ENCODE measurements at regions not wholly inside any gene's neighbourhood (a gene's known extent, or its start where the extent isn't known, plus 50 kb on each side); places are given as distances from the start of the nearest gene placed in this dataset.

DNA sequence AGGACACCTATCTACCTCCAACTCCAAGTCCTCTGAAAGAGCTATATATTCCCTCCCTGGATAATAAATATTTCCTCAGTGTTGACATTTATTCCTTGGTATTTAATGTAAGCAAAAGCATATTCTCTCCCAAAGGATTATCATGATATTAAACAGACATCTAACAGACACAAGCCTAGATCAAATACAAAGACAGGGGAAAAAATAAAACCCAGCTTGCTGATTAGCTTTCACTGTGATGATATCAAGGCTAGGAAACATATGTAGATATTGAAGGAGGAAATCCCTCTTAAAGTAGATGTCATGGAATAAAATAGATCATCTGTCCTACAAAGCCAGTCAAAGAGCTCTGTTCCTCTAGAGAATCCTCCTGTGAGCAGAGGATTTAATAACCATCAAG, 95.2 kb downstream of the CRPPA start:
- H4K91ac ChIP-seq (ENCODE audit: low read length), result no peak overlapping the region
- H3K4me3 ChIP-seq (ENCODE audit: insufficient read depth in 1 of 2, low read depth in 1 of 2, low read length in 2 of 2), result no peak overlapping the region
- no peak overlapping the region for H3K4ac ChIP-seq (ENCODE audit: low read depth in 1 of 2, low read length in 2 of 2)
- H3K9ac ChIP-seq (ENCODE audit: low read length), result no peak overlapping the region
- H2BK15ac ChIP-seq (ENCODE audit: low read depth, poor library complexity, severe bottlenecking), result no peak overlapping the region
- peaks cover 3% of the 10 kb centered on the region for H3K9me3 ChIP-seq (ENCODE audit: control insufficient read depth, low read length)
- no peak overlapping the region for H2BK5ac ChIP-seq (ENCODE audit: low read depth, low read length, poor library complexity, severe bottlenecking)
- no peak overlapping the region for H2BK12ac ChIP-seq (ENCODE audit: low read length in 2 of 2)
- H3K4me2 ChIP-seq (ENCODE audit: low read length, poor library complexity, severe bottlenecking), result no peak overlapping the region
- no peak overlapping the region for H3K27ac ChIP-seq (ENCODE audit: low read length, poor library complexity, severe bottlenecking)
- no peaks in the 10 kb centered on the region for H3K4me1 ChIP-seq (ENCODE audit: control insufficient read depth, insufficient read depth, low read depth, low read length)
- H3K14ac ChIP-seq (ENCODE audit: low read length in 2 of 2), result no peak overlapping the region
- no peak overlapping the region for H4K8ac ChIP-seq (ENCODE audit: low read length)
- DNase-seq, result no peak
- no peaks in the 10 kb centered on the region for H3K79me1 ChIP-seq (replicated peaks; ENCODE audit: low read length, poor library complexity, severe bottlenecking)
- H2AK5ac ChIP-seq (ENCODE audit: low read length, severe bottlenecking), result no peak overlapping the region
- H2BK120ac ChIP-seq (ENCODE audit: low read depth, low read length), result no peak overlapping the region
- no peak overlapping the region for H2AFZ ChIP-seq (ENCODE audit: low read depth, low read length)
- H3K23ac ChIP-seq (ENCODE audit: low read length in 2 of 2), result no peak overlapping the region
- no peak overlapping the region for H3K18ac ChIP-seq (ENCODE audit: low read depth in 1 of 2, low read length in 2 of 2)
- no peaks in the 10 kb centered on the region for H3K27me3 ChIP-seq (ENCODE audit: control insufficient read depth in 1 of 2, insufficient read depth in 1 of 2, low read length in 2 of 2)
- no peaks in the 10 kb centered on the region for H3K36me3 ChIP-seq (ENCODE audit: control insufficient read depth in 1 of 2, insufficient read depth in 2 of 2, low read depth in 1 of 2, low read length in 2 of 2)

GRCh38 chr7:16323313-16323712, 98.0 kb downstream of the CRPPA start:
- Histone ChIP-seq H3K4me2 (ENCODE audit: low read length, poor library complexity, severe bottlenecking) (no peak overlapping the region), H3K14ac (ENCODE audit: low read length in 2 of 2) (no peak overlapping the region), H3K4me3 (ENCODE audit: insufficient read depth in 1 of 2, low read depth in 1 of 2, low read length in 2 of 2) (no peak overlapping the region), H3K23ac (ENCODE audit: low read length in 2 of 2) (no peak overlapping the region), H2BK120ac (ENCODE audit: low read depth, low read length) (no peak overlapping the region), H3K79me1 (replicated peaks; ENCODE audit: low read length, poor library complexity, severe bottlenecking) (no peaks in the 10 kb centered on the region), H2BK15ac (ENCODE audit: low read depth, poor library complexity, severe bottlenecking) (no peak overlapping the region), H4K91ac (ENCODE audit: low read length) (no peak overlapping the region), H2BK5ac (ENCODE audit: low read depth, low read length, poor library complexity, severe bottlenecking) (no peak overlapping the region), H3K4ac (ENCODE audit: low read depth in 1 of 2, low read length in 2 of 2) (no peak overlapping the region), H3K36me3 (ENCODE audit: control insufficient read depth in 1 of 2, insufficient read depth in 2 of 2, low read depth in 1 of 2, low read length in 2 of 2) (no peaks in the 10 kb centered on the region), H4K8ac (ENCODE audit: low read length) (no peak overlapping the region), H3K9ac (ENCODE audit: low read length) (no peak overlapping the region), H3K18ac (ENCODE audit: low read depth in 1 of 2, low read length in 2 of 2) (no peak overlapping the region), H3K9me3 (ENCODE audit: control insufficient read depth, low read length) (peaks cover 3% of the 10 kb centered on the region), H2BK12ac (ENCODE audit: low read length in 2 of 2) (no peak overlapping the region), H2AFZ (ENCODE audit: low read depth, low read length) (no peak overlapping the region), H3K4me1 (ENCODE audit: control insufficient read depth, insufficient read depth, low read depth, low read length) (no peaks in the 10 kb centered on the region), H3K27ac (ENCODE audit: low read length, poor library complexity, severe bottlenecking) (no peak overlapping the region), H3K27me3 (ENCODE audit: control insufficient read depth in 1 of 2, insufficient read depth in 1 of 2, low read length in 2 of 2) (no peaks in the 10 kb centered on the region), H2AK5ac (ENCODE audit: low read length, severe bottlenecking) (no peak overlapping the region)
- no peak for DNase-seq
- 100% methylated on average over 1 of the region's 1 CpG for WGBS

DNA sequence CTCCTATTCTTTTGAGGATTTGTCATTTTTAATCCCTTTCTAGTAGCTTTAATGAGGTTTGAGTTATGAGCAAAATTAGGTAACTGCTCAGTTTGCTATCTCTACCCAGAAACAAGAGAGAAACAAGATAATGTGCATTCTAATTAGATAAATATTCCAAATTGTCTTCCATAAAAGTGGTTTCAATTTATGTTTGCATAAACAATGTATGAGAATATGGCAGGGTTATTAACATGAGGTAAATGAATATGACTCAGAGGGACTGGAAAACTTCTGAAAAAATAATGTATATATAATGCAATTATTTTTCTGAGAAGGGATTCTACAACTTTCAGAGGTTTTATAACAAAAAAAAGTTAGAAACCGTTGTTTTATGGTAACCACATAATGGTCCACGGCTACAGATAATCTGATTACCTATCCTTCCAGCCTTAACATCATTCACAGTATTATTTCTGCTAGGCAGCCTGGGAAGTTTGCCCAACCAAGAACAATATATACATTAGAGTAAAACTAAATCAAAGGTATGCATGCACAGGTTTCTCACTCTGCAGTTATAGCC, 101.2 kb downstream of the CRPPA start:
- Histone ChIP-seq H3K18ac (ENCODE audit: low read depth in 1 of 2, low read length in 2 of 2) (no peak overlapping the region), H3K27ac (ENCODE audit: low read length, poor library complexity, severe bottlenecking) (no peak overlapping the region), H4K91ac (ENCODE audit: low read length) (no peak overlapping the region), H3K27me3 (ENCODE audit: control insufficient read depth in 1 of 2, insufficient read depth in 1 of 2, low read length in 2 of 2) (no peaks in the 10 kb centered on the region), H3K9me3 (ENCODE audit: control insufficient read depth, low read length) (peaks cover 3% of the 10 kb centered on the region), H3K36me3 (ENCODE audit: control insufficient read depth in 1 of 2, insufficient read depth in 2 of 2, low read depth in 1 of 2, low read length in 2 of 2) (no peaks in the 10 kb centered on the region), H2AFZ (ENCODE audit: low read depth, low read length) (no peak overlapping the region), H3K4ac (ENCODE audit: low read depth in 1 of 2, low read length in 2 of 2) (no peak overlapping the region), H3K9ac (ENCODE audit: low read length) (no peak overlapping the region), H2BK120ac (ENCODE audit: low read depth, low read length) (no peak overlapping the region), H3K4me1 (ENCODE audit: control insufficient read depth, insufficient read depth, low read depth, low read length) (no peaks in the 10 kb centered on the region), H2AK5ac (ENCODE audit: low read length, severe bottlenecking) (no peak overlapping the region), H3K79me1 (replicated peaks; ENCODE audit: low read length, poor library complexity, severe bottlenecking) (no peaks in the 10 kb centered on the region), H2BK12ac (ENCODE audit: low read length in 2 of 2) (no peak overlapping the region), H3K4me2 (ENCODE audit: low read length, poor library complexity, severe bottlenecking) (no peak overlapping the region), H3K14ac (ENCODE audit: low read length in 2 of 2) (no peak overlapping the region), H2BK5ac (ENCODE audit: low read depth, low read length, poor library complexity, severe bottlenecking) (no peak overlapping the region), H3K23ac (ENCODE audit: low read length in 2 of 2) (no peak overlapping the region), H2BK15ac (ENCODE audit: low read depth, poor library complexity, severe bottlenecking) (no peak overlapping the region), H3K4me3 (ENCODE audit: insufficient read depth in 1 of 2, low read depth in 1 of 2, low read length in 2 of 2) (no peak overlapping the region), H4K8ac (ENCODE audit: low read length) (no peak overlapping the region)
- 78% methylated on average over 2 of the region's 2 CpGs for WGBS
- DNase-seq, result no peak

GRCh38 chr7:16318989-16319915, 102.1 kb downstream of the CRPPA start:
- Histone ChIP-seq H4K91ac (ENCODE audit: low read length) (no peak overlapping the region), H2BK120ac (ENCODE audit: low read depth, low read length) (no peak overlapping the region), H3K9ac (ENCODE audit: low read length) (no peak overlapping the region), H3K79me1 (replicated peaks; ENCODE audit: low read length, poor library complexity, severe bottlenecking) (no peaks in the 10 kb centered on the region), H3K4me1 (ENCODE audit: control insufficient read depth, insufficient read depth, low read depth, low read length) (no peaks in the 10 kb centered on the region), H3K14ac (ENCODE audit: low read length in 2 of 2) (no peak overlapping the region), H2BK15ac (ENCODE audit: low read depth, poor library complexity, severe bottlenecking) (no peak overlapping the region), H3K27me3 (ENCODE audit: control insufficient read depth in 1 of 2, insufficient read depth in 1 of 2, low read length in 2 of 2) (no peaks in the 10 kb centered on the region), H3K9me3 (ENCODE audit: control insufficient read depth, low read length) (no peaks in the 10 kb centered on the region), H3K4me3 (ENCODE audit: insufficient read depth in 1 of 2, low read depth in 1 of 2, low read length in 2 of 2) (no peak overlapping the region), H2BK5ac (ENCODE audit: low read depth, low read length, poor library complexity, severe bottlenecking) (no peak overlapping the region), H3K4ac (ENCODE audit: low read depth in 1 of 2, low read length in 2 of 2) (no peak overlapping the region), H2AFZ (ENCODE audit: low read depth, low read length) (no peak overlapping the region), H3K4me2 (ENCODE audit: low read length, poor library complexity, severe bottlenecking) (no peak overlapping the region), H3K18ac (ENCODE audit: low read depth in 1 of 2, low read length in 2 of 2) (no peak overlapping the region), H3K23ac (ENCODE audit: low read length in 2 of 2) (no peak overlapping the region), H2BK12ac (ENCODE audit: low read length in 2 of 2) (no peak overlapping the region), H4K8ac (ENCODE audit: low read length) (no peak overlapping the region), H3K36me3 (ENCODE audit: control insufficient read depth in 1 of 2, insufficient read depth in 2 of 2, low read depth in 1 of 2, low read length in 2 of 2) (no peaks in the 10 kb centered on the region), H3K27ac (ENCODE audit: low read length, poor library complexity, severe bottlenecking) (no peak overlapping the region), H2AK5ac (ENCODE audit: low read length, severe bottlenecking) (no peak overlapping the region)
- peak; percentile 23 for DNase-seq
- 81% methylated on average over 3 of the region's 6 CpGs for WGBS

All from mesenchymal stem cell (in vitro differentiated cells and primary cell).